GM19025 (cell line): ENCODE measurements at regions not wholly inside any gene's neighbourhood (a gene's known extent, or its start where the extent isn't known, plus 50 kb on each side); places are given as distances from the start of the nearest gene placed in this dataset.
"Not testable (repeated sequence)": the region's sequence is repeated elsewhere in the genome, so short reads cannot be mapped to it uniquely, and the experiment has no call there.

ENCODE experiments used
- ATAC-seq: cut with Tn5 transposase; IDR thresholded peaks from one replicate; pipeline ENCODE4 v1.9.1; 2021; ENCODE audit warnings: mild to moderate bottlenecking, low read depth, moderate library complexity; ENCODE audit not compliant: unreplicated experiment

GRCh38 chr1:232364654-232365382 is 265.1 kb downstream of the SIPA1L2 start:
- ATAC-seq: no peak

- ATAC-seq: no peak
Observed at GRCh38 chr1:232363008-232363407, 266.9 kb downstream of the SIPA1L2 start.

- ATAC-seq: no peak
Observed at GRCh38 chr1:232357416-232357815, 272.5 kb downstream of the SIPA1L2 start.

GRCh38 chr1:232355162-232356006 is 274.5 kb downstream of the SIPA1L2 start:
- no peak for ATAC-seq

GRCh38 chr1:232353001-232353400 is 276.9 kb downstream of the SIPA1L2 start:
- ATAC-seq: no peak

- ATAC-seq: no peak
Observed at GRCh38 chr1:232352366-232352765, 277.6 kb downstream of the SIPA1L2 start.

GRCh38 chr1:232351335-232351734 is 278.6 kb downstream of the SIPA1L2 start:
- no peak for ATAC-seq

GRCh38 chr1:232346844-232347243 is 283.1 kb downstream of the SIPA1L2 start:
- no peak for ATAC-seq

- ATAC-seq: no peak
Observed at GRCh38 chr1:232344791-232345399, 285.0 kb downstream of the SIPA1L2 start.

GRCh38 chr1:232344186-232344585 is 285.7 kb downstream of the SIPA1L2 start:
- ATAC-seq: not testable (repeated sequence)

- ATAC-seq: no peak
Observed at GRCh38 chr1:232340446-232340845, 289.5 kb downstream of the SIPA1L2 start.

GRCh38 chr1:232339073-232339472 is 290.9 kb downstream of the SIPA1L2 start:
- ATAC-seq: no peak

- no peak for ATAC-seq
Observed at GRCh38 chr1:232335741-232336293, 294.1 kb downstream of the SIPA1L2 start.

GRCh38 chr1:232335261-232335660 is 294.7 kb downstream of the SIPA1L2 start:
- ATAC-seq: no peak

GRCh38 chr1:232334811-232335210 is 295.1 kb downstream of the SIPA1L2 start:
- ATAC-seq: no peak

GRCh38 chr1:232334246-232334645 is 295.7 kb downstream of the SIPA1L2 start:
- no peak for ATAC-seq

GRCh38 chr1:232333419-232333767 is 296.5 kb downstream of the SIPA1L2 start:
- no peak for ATAC-seq

GRCh38 chr1:232332710-232333418 is 297.1 kb downstream of the SIPA1L2 start:
- not testable (repeated sequence) for ATAC-seq

- no peak for ATAC-seq
Observed at GRCh38 chr1:232329103-232329813, 300.7 kb downstream of the SIPA1L2 start.
